ENCODE measurements at regions not wholly inside any gene's neighbourhood (a gene's known extent, or its start where the extent isn't known, plus 50 kb on each side); places are given as distances from the start of the nearest gene placed in this dataset.
A peak's percentile ranks its signal among the peaks of the same experiment; 100 is the strongest.
"Not testable (repeated sequence)": the region's sequence is repeated elsewhere in the genome, so short reads cannot be mapped to it uniquely, and the experiment has no call there.

DNA sequence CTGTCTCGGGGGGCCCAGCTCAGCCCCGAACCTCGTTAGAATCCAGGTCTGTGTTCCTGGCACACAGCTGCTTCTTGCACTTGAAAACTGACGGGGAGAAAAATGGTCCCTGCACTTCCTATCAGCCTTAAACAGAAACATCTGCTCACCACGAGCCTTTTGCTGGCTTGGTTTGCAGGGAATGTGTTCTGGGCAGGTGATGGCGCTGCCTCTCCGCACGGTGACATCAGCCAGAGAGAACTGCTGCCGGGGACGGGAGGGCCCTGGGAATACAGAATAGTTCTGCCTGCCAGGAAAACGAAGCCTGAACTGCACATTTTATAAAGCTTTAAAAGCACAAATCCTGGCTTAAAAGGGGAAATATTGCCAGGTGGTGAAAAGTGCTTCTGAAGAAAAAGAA lies 622.5 kb downstream of the TYW1 start:
- no peak for DNase-seq (ENCODE audit: low read depth in 2 of 2)

- no peak for DNase-seq (ENCODE audit: low read depth in 2 of 2)
Measured at GRCh38 chr7:67620216-67620933, 623.7 kb downstream of the TYW1 start.

DNA sequence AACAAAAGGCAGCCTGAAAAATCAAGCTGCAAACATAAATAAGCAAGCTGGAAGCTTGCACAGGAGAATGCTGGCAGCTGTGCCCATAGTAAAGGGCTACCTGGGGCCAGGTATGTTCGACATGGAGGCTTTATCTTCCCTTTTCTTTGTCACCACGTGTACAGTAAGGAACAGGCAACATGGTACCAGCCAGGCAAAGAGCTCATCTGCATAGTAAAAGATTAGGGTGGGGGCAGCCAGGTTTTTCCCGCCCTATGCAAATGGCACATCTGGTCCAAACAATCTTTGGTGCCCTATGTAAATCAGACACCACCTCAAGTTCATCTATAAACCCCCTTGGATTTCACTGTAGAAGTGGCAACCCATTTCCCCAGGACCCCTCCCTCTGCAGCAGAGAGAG lies 625.1 kb downstream of the TYW1 start:
- no peak for DNase-seq (ENCODE audit: low read depth in 2 of 2)

DNA sequence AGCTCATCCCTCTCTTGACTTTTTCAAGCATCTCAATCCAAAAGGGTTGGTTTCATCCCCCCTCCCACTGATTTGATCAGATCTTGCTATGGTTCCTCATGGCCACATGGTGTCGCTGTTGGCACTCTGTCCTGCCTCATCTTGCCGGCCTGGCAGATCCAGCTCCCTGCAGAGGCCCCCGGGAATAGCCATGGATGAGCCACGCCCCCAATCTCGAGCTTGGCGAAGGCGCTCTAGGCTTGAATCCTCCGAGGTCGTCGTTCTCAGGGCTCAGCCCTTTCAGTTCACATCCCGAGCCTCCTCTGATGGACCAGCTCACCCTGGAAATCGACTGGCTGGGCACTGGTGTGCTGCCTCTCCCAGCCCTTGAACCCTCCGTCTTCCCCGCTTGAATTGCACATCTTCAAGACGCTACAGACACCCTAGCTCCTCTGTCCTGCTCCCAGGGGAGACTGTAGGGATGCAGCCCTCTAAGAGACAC lies 628.7 kb downstream of the TYW1 start:
- peak; percentile 1 to 9 for DNase-seq (ENCODE audit: low read depth in 2 of 2)

DNA sequence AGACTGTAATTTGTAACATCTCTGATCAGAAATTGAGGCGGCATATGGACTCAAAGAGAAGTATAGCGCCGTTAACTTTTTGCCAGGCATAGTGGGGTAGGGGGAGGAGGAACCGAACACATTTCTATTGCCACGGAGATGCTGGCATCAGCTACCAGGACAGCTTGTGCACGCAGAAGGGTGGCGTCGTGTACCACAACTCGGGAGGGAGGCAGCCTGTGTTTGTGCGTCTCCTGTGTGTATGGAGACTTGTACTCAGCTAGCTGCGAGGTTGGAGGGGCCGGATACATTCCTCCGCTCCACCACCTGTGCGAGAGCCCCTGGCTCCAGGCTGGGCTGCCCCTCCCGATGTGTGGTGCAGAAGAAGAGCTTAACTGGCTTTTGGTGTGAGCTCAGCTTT lies 634.8 kb downstream of the TYW1 start:
- DNase-seq (ENCODE audit: low read depth in 2 of 2): no peak

GRCh38 chr7:67635271-67635670 lies 638.6 kb downstream of the TYW1 start:
- DNase-seq (ENCODE audit: low read depth in 2 of 2): no peak

DNA sequence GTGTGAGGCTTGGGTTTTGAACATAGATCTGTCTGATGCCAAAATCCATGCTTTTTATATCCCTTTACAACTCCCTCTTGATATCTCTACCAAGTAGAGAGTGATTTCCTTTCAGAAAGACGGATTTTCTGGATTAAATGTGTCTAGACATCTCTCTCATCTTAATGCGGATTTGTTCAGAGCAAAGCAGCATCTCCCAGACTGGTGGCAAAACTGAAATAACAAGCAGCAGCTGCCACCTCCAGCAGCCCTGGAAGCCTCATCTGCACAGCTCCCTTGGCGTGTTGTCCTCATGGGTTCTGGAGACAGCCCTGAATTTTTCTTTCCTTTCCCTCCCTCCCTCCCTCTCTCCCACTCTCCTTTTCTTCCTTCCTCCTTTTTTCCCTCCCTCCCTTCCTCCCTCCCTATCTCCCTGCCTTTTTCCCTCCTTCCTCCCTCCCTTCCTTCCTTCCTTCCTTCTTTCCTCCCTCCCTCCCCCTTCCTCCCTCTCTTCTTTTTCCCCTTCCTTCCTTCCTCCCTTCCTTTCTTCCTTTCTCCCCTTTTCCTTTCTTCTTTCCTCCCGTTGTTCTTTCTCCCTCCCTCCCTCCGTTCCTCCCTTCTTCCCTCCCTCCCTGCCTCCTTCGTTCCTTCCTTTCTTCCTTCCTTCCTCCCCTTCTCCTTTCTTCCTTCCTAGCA lies 639.9 kb downstream of the TYW1 start:
- DNase-seq (ENCODE audit: low read depth in 2 of 2): no peak

DNA sequence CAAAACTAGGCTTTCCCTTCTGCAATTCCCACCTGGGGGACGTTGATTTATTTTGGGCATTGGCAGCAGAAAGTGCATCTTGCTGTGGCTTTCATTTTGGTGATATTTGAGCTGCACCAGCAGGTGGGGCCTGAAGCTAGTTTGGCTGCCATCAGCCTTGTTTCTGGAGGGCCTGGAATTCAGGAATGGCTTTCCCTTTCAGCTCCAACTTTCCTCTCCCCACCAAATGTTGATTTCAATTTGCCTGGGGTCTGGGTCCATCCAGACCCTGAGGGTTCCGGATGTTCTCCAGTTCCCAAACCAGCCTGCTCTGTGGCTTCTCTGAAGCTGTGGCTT lies 640.4 kb downstream of the TYW1 start:
- no peak for DNase-seq (ENCODE audit: low read depth in 2 of 2)

- DNase-seq (ENCODE audit: low read depth in 2 of 2): not testable (repeated sequence)
Measured at GRCh38 chr7:67642542-67642941, 645.9 kb downstream of the TYW1 start.

DNA sequence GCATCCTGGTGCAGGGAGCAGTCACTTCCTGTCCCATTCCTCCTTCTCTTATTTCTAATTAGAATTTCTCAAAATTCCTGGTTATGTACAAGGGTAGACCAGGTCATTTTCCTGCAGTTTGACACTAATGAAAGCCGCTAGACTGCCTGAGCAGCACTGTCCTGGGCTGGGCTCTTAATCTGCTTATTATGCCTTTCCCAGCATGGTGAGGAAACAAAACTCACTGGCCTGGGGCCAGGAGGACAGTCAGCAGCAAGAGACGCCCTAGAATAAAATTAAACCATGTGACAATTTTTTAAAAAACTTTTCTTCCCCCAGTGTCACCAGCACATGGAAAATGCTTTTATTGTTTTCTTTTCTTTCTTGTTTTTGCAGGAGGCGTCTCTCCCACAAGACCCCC lies 647.5 kb downstream of the TYW1 start:
- no peak for DNase-seq (ENCODE audit: low read depth in 2 of 2)

- DNase-seq (ENCODE audit: low read depth in 2 of 2): no peak
Measured at GRCh38 chr7:67652937-67653336, 656.3 kb downstream of the TYW1 start.

GRCh38 chr7:67653856-67654454 lies 657.3 kb downstream of the TYW1 start:
- no peak for DNase-seq (ENCODE audit: low read depth in 2 of 2)

DNA sequence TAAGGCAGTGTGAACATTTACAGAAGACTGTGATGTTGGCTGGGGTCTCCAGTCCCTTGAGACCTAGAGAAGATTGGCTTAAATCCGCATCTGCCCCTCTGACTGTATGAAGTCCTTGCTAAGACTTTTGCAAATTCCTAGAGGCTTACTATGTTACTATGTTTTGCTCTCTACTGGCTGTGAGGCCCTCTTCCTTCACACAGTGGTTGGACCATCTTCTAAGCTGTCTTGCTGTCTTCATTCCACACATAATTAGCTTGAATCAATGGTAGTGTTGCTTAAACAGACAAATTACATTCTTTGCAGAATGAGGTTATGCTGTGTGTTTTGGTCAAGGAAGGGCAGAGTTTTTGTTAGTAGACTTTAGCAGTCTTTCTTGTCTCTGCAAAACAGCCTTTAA lies 658.0 kb downstream of the TYW1 start:
- no peak for DNase-seq (ENCODE audit: low read depth in 2 of 2)

DNA sequence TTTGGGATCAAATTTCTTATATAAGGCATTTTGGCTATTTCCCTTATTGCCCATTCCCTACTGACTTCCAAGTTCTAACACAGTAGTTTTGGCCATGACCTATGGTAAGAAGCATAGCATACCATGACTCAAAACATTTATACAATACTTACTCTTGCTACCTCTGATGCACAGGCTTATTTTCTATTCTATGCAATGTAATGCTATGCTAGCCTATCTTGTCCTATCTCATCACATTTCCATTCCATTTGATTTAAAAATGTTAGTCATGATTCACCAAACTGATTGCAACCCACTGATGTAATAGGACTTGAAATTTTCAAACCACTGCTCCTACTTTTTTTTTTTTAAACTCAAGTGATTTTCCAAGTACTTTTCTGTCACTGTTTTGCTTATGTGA lies 658.5 kb downstream of the TYW1 start:
- DNase-seq (ENCODE audit: low read depth in 2 of 2): no peak

- no peak for DNase-seq (ENCODE audit: low read depth in 2 of 2)
Measured at GRCh38 chr7:67659091-67659490, 662.5 kb downstream of the TYW1 start.

- DNase-seq (ENCODE audit: low read depth in 2 of 2): no peak
Measured at GRCh38 chr7:67662804-67663203, 666.2 kb downstream of the TYW1 start.

DNA sequence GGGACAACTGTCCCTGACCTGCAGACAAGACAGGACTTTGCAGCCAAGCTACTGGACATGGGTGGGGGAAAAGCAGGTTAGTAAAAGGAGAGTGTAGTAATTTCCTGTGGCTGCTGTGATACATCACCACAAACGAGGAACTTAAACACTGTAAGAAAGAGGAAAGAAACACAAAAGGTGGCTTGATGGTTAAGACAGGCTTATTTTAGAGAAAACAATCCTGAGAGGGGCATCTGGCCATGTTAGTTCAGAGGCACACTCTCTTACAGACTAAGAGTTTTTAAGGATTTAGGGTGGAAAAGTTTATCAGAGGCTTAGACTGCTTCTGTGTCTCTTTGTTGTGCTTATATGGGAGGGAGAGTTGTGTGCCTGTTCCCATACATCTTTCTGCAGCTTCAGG lies 667.0 kb downstream of the TYW1 start:
- no peak for DNase-seq (ENCODE audit: low read depth in 2 of 2)

- not testable (repeated sequence) for DNase-seq (ENCODE audit: low read depth in 2 of 2)
Measured at GRCh38 chr7:67666359-67666758, 669.7 kb downstream of the TYW1 start.

DNA sequence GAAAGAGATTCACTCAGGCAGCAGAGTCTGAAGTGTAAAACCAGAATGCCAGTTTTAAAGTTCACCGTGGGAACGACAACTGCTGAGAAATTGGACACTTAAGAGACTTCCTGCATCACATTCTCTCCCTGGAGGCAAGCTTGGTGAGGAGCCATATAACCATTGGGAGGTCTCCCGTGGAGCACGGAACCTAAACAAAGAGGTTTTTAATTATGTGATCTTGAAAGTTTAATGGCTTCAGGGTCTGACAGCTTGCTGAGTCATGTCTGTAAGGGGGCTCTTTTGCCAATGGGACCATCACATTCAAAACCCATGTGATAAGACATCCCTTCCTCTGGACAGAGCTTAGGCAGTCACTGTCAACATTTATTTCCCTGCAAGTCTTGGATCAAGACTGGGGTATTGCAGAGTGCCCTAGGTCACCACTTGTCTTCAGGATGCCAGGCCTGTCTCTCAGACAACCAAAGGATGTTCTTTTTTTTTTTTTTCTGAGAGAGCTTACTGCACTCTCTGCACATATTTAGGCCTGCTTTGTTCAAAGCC lies 674.4 kb downstream of the TYW1 start:
- no peak for DNase-seq (ENCODE audit: low read depth in 2 of 2)

- DNase-seq (ENCODE audit: low read depth in 2 of 2): no peak
Measured at GRCh38 chr7:67673861-67674260, 677.2 kb downstream of the TYW1 start.

DNA sequence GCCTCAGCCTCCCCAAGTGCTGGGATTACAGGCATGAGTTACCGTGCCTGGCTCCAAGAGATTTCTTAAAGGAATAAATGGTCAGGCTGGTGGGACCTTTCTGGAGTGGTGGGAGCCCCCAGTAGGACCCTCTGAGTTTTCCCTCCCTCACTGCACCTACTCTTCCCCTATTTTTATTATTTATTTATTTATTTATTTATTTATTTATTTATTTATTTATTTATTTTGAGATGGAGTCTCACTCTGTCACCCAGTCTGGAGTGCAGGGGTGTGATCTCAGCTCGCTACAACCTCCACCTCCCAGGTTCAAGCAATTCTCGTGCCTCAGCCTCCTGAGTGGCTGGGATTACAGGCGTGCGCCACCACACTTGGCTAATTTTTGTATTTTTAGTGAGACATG lies 678.2 kb downstream of the TYW1 start:
- DNase-seq (ENCODE audit: low read depth in 2 of 2): not testable (repeated sequence)

DNA sequence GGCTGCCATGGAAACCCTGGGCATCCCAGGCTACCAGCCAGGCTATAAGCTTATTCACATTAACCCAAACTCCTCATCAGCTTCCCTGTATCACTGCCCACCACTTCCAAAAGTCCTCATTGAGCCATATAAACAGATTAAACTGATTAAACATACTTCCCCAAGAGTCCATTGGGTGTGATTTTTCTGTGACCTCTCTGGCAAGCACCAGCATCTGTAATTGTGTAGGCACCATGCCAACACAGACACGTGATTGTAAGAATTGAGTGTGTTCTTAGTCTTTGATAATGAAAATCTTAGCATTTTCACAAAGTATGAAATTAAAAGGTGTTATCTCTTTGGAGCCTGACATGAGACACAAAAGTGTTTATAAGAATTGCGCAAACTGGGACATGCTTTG lies 679.3 kb downstream of the TYW1 start:
- DNase-seq (ENCODE audit: low read depth in 2 of 2): no peak

GRCh38 chr7:67678419-67678818 lies 681.8 kb downstream of the TYW1 start:
- no peak for DNase-seq (ENCODE audit: low read depth in 2 of 2)

Measured in stimulated activated CD4-positive, alpha-beta T cell treated with anti-CD3 and anti-CD28 coated beads, Interleukin-15, amount 100 ng/mL, for 48 hours (primary cell).